ENCODE measurements at regions not wholly inside any gene's neighbourhood (a gene's known extent, or its start where the extent isn't known, plus 50 kb on each side); places are given as distances from the start of the nearest gene placed in this dataset.

- TF ChIP-seq CTCF (IDR thresholded peaks at IDR 0.05; ENCODE audit: control extremely low read depth, extremely low read depth, low read depth, missing control alignments), result no peak
- DNase-seq (ENCODE audit: extremely low spot score), result no peak
- ChIA-PET CTCF (interaction anchor here (1.7 kb wide), 1 partner anchor 19 kb away, joined by 4 read pairs; no protein-coding TSS in a partner anchor), POLR2A (no interaction called here)
Observed at GRCh38 chr7:22594020-22594419, 94.0 kb upstream of the STEAP1B start.

- CTCF ChIA-PET, result no interaction called here
- no peak for TF ChIP-seq CTCF (IDR thresholded peaks at IDR 0.05; ENCODE audit: control extremely low read depth, extremely low read depth, low read depth, missing control alignments)
- DNase-seq (ENCODE audit: extremely low spot score), result no peak
- POLR2A ChIA-PET, result interaction anchor here (0.7 kb wide), 1 partner anchor 298 kb away, joined by 5 read pairs; no protein-coding TSS in a partner anchor
Observed at GRCh38 chr7:22591271-22591670, 91.3 kb upstream of the STEAP1B start.

- POLR2A ChIA-PET, result interaction anchor here (0.6 kb wide), 1 partner anchor 1109 kb away, joined by 3 read pairs; no protein-coding TSS in a partner anchor
- no peak for TF ChIP-seq CTCF (IDR thresholded peaks at IDR 0.05; ENCODE audit: control extremely low read depth, extremely low read depth, low read depth, missing control alignments)
- no peak for DNase-seq (ENCODE audit: extremely low spot score)
- CTCF ChIA-PET, result interaction anchor here (0.8 to 1.4 kb wide), 2 partner anchors 24 to 29 kb away, joined by 3 read pairs; no protein-coding TSS in a partner anchor
Observed at GRCh38 chr7:22589641-22590201, 89.7 kb upstream of the STEAP1B start.

GRCh38 chr7:22588351-22588750 is 88.4 kb upstream of the STEAP1B start:
- no peak for DNase-seq (ENCODE audit: extremely low spot score)
- TF ChIP-seq CTCF (IDR thresholded peaks at IDR 0.05; ENCODE audit: control extremely low read depth, extremely low read depth, low read depth, missing control alignments), result no peak
- POLR2A ChIA-PET, result no interaction called here
- CTCF ChIA-PET, result interaction anchor here (0.9 to 1.6 kb wide), 5 partner anchors 11 to 197 kb away, joined by 3 to 16 read pairs (median 3); partner anchors contain the start of gene IL6

- CTCF ChIA-PET, result interaction anchor here (1.6 kb wide), 1 partner anchor 11 kb away, joined by 3 read pairs; no protein-coding TSS in a partner anchor
- TF ChIP-seq CTCF (IDR thresholded peaks at IDR 0.05; ENCODE audit: control extremely low read depth, extremely low read depth, low read depth, missing control alignments), result no peak
- POLR2A ChIA-PET, result no interaction called here
- DNase-seq (ENCODE audit: extremely low spot score), result no peak
Observed at GRCh38 chr7:22587322-22587721, 87.3 kb upstream of the STEAP1B start.

GRCh38 chr7:22586786-22587140 is 86.8 kb upstream of the STEAP1B start:
- CTCF ChIA-PET, result no interaction called here
- POLR2A ChIA-PET, result no interaction called here
- TF ChIP-seq CTCF (IDR thresholded peaks at IDR 0.05; ENCODE audit: control extremely low read depth, extremely low read depth, low read depth, missing control alignments), result no peak
- DNase-seq (ENCODE audit: extremely low spot score), result no peak
